Upper lobe of right lung (tissue), 1 donor: ENCODE measurements at regions not wholly inside any gene's neighbourhood (a gene's known extent, or its start where the extent isn't known, plus 50 kb on each side); places are given as distances from the start of the nearest gene placed in this dataset.

Experiments used
- ATAC-seq: fragments of 200-7000 bp; cut with Tn5 transposase; one replicate; pipeline ENCODE4 v1.9.1; 2020; ENCODE audit warnings: mild to moderate bottlenecking, moderate library complexity
- DNase-seq: peaks from one replicate; pipeline ENCODE4 v3.0.0-alpha.2; 2020
- H3K27ac ChIP-seq: fragments of 200-600 bp; one replicate; pipeline ENCODE4 v1.8.0; 2022
- H3K27me3 ChIP-seq: fragments of 200-600 bp; one replicate; pipeline ENCODE4 v1.8.0; 2022; ENCODE audit warnings: mild to moderate bottlenecking
- H3K36me3 ChIP-seq: fragments of 200-600 bp; one replicate; pipeline ENCODE4 v1.8.0; 2022
- H3K4me1 ChIP-seq: fragments of 200-600 bp; one replicate; pipeline ENCODE4 v1.8.0; 2022
- H3K4me3 ChIP-seq: fragments of 200-600 bp; one replicate; pipeline ENCODE4 v1.8.0; 2022; ENCODE audit warnings: mild to moderate bottlenecking
- H3K9me3 ChIP-seq: fragments of 200-600 bp; one replicate; pipeline ENCODE4 v1.8.0; 2022
- CTCF ChIP-seq: fragments of 200-600 bp; IDR thresholded peaks from one replicate; pipeline ENCODE4 v1.8.0; 2022; ENCODE audit warnings: antibody characterized with exemption
- intact Hi-C: fragments of 100-400 bp; cut with DNase I; formaldehyde crosslinking; loops from one replicate; pipeline ENCODE4 v1.11.0; 2022
- donor health status: DM: no; HTN: yes; CAD: no; lungs with severe emphysema.

GRCh38 chr2:82109418-82109817 is 1804.9 kb upstream of the LRRTM1 start:
- intact Hi-C loops: no loop called here
- no peaks in the 10 kb centered on the region for H3K4me1 ChIP-seq
- H3K27me3 ChIP-seq: no peaks in the 10 kb centered on the region
- DNase-seq: no peak
- no peaks in the 10 kb centered on the region for H3K36me3 ChIP-seq
- ATAC-seq: no peak
- no peak overlapping the region for H3K4me3 ChIP-seq
- TF ChIP-seq CTCF: no peak
- H3K9me3 ChIP-seq: no peaks in the 10 kb centered on the region
- H3K27ac ChIP-seq: no peak overlapping the region

- intact Hi-C loops: no loop called here
Observed at GRCh38 chr2:82098617-82099016, 1794.1 kb upstream of the LRRTM1 start.

GRCh38 chr2:82089518-82089917 is 1785.0 kb upstream of the LRRTM1 start:
- no peak for TF ChIP-seq CTCF
- H3K27ac ChIP-seq: no peak overlapping the region
- H3K9me3 ChIP-seq: no peaks in the 10 kb centered on the region
- DNase-seq: no peak
- H3K4me1 ChIP-seq: no peaks in the 10 kb centered on the region
- H3K4me3 ChIP-seq: no peak overlapping the region
- ATAC-seq: no peak
- intact Hi-C loops: no loop called here
- H3K27me3 ChIP-seq: no peaks in the 10 kb centered on the region
- H3K36me3 ChIP-seq: no peaks in the 10 kb centered on the region

More at GRCh38 chr2:82098617-82099016, 1794.1 kb upstream of the LRRTM1 start:
- H3K4me3 ChIP-seq: no peak overlapping the region
- H3K27ac ChIP-seq: no peak overlapping the region
- TF ChIP-seq CTCF: no peak
- no peak for ATAC-seq
- no peaks in the 10 kb centered on the region for H3K27me3 ChIP-seq
- no peaks in the 10 kb centered on the region for H3K9me3 ChIP-seq
- H3K36me3 ChIP-seq: no peaks in the 10 kb centered on the region
- DNase-seq: no peak
- no peaks in the 10 kb centered on the region for H3K4me1 ChIP-seq

GRCh38 chr2:82084679-82085392 is 1780.3 kb upstream of the LRRTM1 start:
- H3K4me3 ChIP-seq: no peak overlapping the region
- no peak overlapping the region for H3K27ac ChIP-seq
- ATAC-seq (no peak), DNase-seq (no peak)
- intact Hi-C loops: no loop called here
- no peak for TF ChIP-seq CTCF
- H3K27me3 ChIP-seq: no peaks in the 10 kb centered on the region
- no peaks in the 10 kb centered on the region for H3K4me1 ChIP-seq
- no peaks in the 10 kb centered on the region for H3K9me3 ChIP-seq
- H3K36me3 ChIP-seq: no peaks in the 10 kb centered on the region

- ATAC-seq: no peak
- intact Hi-C loops: no loop called here
- H3K4me1 ChIP-seq: no peaks in the 10 kb centered on the region
Observed at GRCh38 chr2:82075875-82076274, 1771.3 kb upstream of the LRRTM1 start.

More at GRCh38 chr2:82075875-82076274, 1771.3 kb upstream of the LRRTM1 start:
- Histone ChIP-seq H3K4me3 (no peak overlapping the region), H3K27me3 (no peaks in the 10 kb centered on the region), H3K36me3 (no peaks in the 10 kb centered on the region), H3K9me3 (no peaks in the 10 kb centered on the region), H3K27ac (no peak overlapping the region)
- no peak for DNase-seq
- no peak for TF ChIP-seq CTCF
